SK-N-MC (cell line): ENCODE measurements at regions not wholly inside any gene's neighbourhood (a gene's known extent, or its start where the extent isn't known, plus 50 kb on each side); places are given as distances from the start of the nearest gene placed in this dataset.

ENCODE experiments used
- DNase-seq: peaks from one replicate; pipeline ENCODE4 v3.0.0-alpha.2; 2011; ENCODE audit warnings: low read depth, low spot score
- H3K27ac ChIP-seq: fragments of 200-600 bp; sonication (generic); 2 replicates; pipeline ENCODE4 v1.5.1; 2016; ENCODE audit warnings: mixed run types
- H3K36me3 ChIP-seq: fragments of 200-600 bp; sonication (generic); 2 replicates; pipeline ENCODE4 v1.6.1; 2017; ENCODE audit warnings: antibody characterized with exemption, low read length, mixed read lengths; ENCODE audit not compliant: insufficient read depth
- H3K4me3 ChIP-seq: fragments of 200-600 bp; sonication (generic); 2 replicates; pipeline ENCODE4 v1.5.1; 2016
- H3K9ac ChIP-seq: fragments of 200-600 bp; sonication (generic); 2 replicates; pipeline ENCODE4 v1.8.0; 2017; ENCODE audit warnings: mixed run types, mixed read lengths; ENCODE audit not compliant: insufficient read length
- H3K9me3 ChIP-seq: fragments of 200-600 bp; sonication (generic); 2 replicates; pipeline ENCODE4 v1.6.1; 2017; ENCODE audit warnings: low read depth, mild to moderate bottlenecking, antibody characterized with exemption, low read length, moderate library complexity, mixed read lengths
- EZH2 ChIP-seq: fragments of 200-600 bp; sonication (generic); IDR thresholded peaks from one replicate; pipeline ENCODE4 v1.6.1; 2017; ENCODE audit warnings: antibody characterized with exemption
- FOXP2 ChIP-seq: optimal IDR thresholded peaks from 2 replicates; pipeline ENCODE3; 2011; ENCODE audit warnings: mild to moderate bottlenecking, moderate library complexity; ENCODE audit not compliant: insufficient read depth; ENCODE audit errors: extremely low read length, control extremely low read depth
- POLR2AphosphoS5 ChIP-seq: IDR thresholded peaks from 2 replicates; pipeline ENCODE4 v1.6.1; 2012; ENCODE audit warnings: mild to moderate bottlenecking, low read depth, low read length, borderline replicate concordance

DNA sequence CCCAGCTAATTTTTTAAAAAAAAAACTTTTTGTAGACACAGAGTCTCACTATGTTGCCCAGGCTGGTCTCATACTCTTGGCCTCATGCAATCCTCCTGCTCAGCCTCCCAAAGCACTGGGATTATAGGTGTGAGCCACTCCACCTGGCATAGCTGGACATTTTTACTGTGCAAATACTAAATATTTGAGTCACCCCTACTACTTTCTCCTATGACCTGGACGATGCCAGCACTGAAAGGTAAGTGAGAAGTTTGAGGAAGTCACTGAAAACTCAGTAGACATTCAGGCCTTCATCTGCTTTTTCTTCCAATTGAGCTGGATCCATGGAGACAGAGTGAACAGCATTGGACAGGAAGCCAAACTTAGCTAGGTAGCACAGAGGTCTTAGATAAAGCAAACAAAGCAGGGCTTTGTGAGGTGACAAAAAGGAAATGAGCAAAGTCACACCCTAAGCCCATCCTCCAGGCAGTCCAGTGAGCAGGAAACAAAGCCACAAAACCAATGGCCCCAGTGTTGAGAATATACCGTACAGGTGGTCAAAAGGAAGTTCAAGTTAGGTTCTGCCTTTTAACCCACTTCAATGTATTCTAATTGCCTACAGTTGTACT, 192.6 kb upstream of the RASA1 start:
- H3K9ac ChIP-seq = no peak overlapping the region
- H3K36me3 ChIP-seq = no peaks in the 10 kb centered on the region
- H3K9me3 ChIP-seq = no peaks in the 10 kb centered on the region
- DNase-seq = no peak
- H3K27ac ChIP-seq = no peak overlapping the region
- TF ChIP-seq POLR2AphosphoS5 (no peak), FOXP2 (no peak), EZH2 (no peak)
- no peak overlapping the region for H3K4me3 ChIP-seq

DNA sequence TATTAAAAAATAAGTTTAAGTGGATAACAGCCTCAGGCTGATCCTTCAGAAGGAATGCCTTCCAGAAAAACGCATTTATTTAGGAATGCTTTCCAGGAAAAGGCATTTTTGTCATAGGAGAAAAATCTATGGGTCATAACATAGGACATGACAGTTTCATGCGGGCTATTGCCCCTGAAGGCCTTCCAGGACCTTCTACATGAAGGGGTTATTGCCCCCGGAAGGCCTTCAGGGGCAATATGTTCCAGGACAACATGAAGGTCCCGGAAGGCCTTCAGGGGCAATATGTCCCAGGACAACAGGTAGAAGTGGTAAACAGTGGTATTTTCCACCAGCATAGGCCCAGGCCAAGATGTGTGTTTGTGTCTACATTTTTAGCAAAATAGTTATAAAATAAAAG, 191.3 kb upstream of the RASA1 start:
- no peak for TF ChIP-seq POLR2AphosphoS5
- no peak for TF ChIP-seq FOXP2
- TF ChIP-seq EZH2 = no peak
- H3K9me3 ChIP-seq = no peaks in the 10 kb centered on the region

DNA sequence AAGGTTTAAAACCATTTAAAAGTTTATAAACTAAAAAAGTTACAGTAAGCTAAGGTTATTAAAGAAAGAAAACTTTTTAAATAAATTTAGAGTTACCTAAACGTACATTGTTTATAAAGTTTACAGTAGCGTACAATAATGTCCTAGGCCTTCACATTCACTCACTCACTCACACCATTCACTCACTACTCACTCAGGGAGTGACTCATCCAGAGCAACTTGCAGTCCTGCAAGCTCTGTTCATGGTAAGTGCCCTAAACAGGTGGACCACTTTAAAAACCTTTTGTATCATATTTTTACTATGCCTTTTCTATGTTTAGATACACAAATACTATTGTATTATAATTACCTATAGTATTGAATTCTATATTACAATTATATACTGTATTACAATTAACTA, 190.8 kb upstream of the RASA1 start:
- Histone ChIP-seq H3K27ac (no peak overlapping the region), H3K4me3 (no peak overlapping the region), H3K36me3 (no peaks in the 10 kb centered on the region), H3K9me3 (no peaks in the 10 kb centered on the region), H3K9ac (no peak overlapping the region)
- DNase-seq = no peak
- TF ChIP-seq FOXP2 = no peak
- no peak for TF ChIP-seq POLR2AphosphoS5
- no peak for TF ChIP-seq EZH2

More for the DNA sequence above, 191.3 kb upstream of the RASA1 start:
- no peak overlapping the region for H3K4me3 ChIP-seq
- no peak for DNase-seq
- H3K36me3 ChIP-seq = no peaks in the 10 kb centered on the region
- no peak overlapping the region for H3K9ac ChIP-seq
- no peak overlapping the region for H3K27ac ChIP-seq

DNA sequence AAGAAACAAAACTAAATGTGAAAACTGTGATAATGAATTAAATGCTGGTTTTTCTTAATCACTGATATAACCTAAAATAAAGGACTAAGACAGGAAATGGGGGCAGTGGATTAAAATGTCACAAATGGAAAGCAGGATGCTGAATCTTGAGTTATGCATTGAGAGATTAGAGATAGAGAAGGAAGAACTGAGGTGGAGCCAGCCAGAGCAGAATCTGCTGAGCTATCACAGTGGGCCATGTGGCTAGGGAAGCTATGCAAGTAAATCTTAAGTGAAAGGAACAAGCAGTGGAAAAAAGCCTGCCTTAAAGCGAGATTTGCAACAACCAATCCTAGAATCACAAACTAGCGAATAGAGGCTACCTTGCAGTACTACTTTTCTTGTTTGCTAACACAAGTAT, 188.5 kb upstream of the RASA1 start:
- Histone ChIP-seq H3K27ac (no peak overlapping the region), H3K4me3 (no peak overlapping the region)
- no peak for DNase-seq

DNA sequence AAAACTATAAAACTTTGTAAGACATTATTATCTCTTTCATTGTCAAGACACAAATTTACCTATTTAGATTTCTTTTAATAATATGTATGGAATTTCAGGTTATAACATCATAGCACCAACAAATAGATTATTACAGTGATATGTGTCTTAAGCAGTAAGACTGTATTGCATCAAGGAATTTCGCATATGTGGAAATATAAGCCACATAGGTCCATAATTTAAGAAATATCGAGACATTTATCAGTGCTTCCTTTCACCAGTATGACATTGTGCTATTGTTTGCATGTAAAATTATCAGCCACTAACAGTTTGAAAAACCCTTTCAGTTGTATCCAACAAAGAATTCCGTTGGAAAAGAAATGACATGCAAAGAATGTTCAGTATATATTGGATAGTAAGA, 186.7 kb upstream of the RASA1 start:
- no peak for DNase-seq
- Histone ChIP-seq H3K9ac (peak overlapping the region; percentile 23), H3K27ac (peak overlapping the region; percentile 70), H3K4me3 (peak overlapping the region; percentile 62), H3K36me3 (no peaks in the 10 kb centered on the region), H3K9me3 (no peaks in the 10 kb centered on the region)
- no peak for TF ChIP-seq FOXP2
- no peak for TF ChIP-seq EZH2
- TF ChIP-seq POLR2AphosphoS5 = no peak

More for the DNA sequence above, 188.5 kb upstream of the RASA1 start:
- H3K36me3 ChIP-seq = no peaks in the 10 kb centered on the region
- H3K9me3 ChIP-seq = no peaks in the 10 kb centered on the region
- no peak for TF ChIP-seq EZH2
- no peak for TF ChIP-seq FOXP2
- no peak for TF ChIP-seq POLR2AphosphoS5
- no peak overlapping the region for H3K9ac ChIP-seq

DNA sequence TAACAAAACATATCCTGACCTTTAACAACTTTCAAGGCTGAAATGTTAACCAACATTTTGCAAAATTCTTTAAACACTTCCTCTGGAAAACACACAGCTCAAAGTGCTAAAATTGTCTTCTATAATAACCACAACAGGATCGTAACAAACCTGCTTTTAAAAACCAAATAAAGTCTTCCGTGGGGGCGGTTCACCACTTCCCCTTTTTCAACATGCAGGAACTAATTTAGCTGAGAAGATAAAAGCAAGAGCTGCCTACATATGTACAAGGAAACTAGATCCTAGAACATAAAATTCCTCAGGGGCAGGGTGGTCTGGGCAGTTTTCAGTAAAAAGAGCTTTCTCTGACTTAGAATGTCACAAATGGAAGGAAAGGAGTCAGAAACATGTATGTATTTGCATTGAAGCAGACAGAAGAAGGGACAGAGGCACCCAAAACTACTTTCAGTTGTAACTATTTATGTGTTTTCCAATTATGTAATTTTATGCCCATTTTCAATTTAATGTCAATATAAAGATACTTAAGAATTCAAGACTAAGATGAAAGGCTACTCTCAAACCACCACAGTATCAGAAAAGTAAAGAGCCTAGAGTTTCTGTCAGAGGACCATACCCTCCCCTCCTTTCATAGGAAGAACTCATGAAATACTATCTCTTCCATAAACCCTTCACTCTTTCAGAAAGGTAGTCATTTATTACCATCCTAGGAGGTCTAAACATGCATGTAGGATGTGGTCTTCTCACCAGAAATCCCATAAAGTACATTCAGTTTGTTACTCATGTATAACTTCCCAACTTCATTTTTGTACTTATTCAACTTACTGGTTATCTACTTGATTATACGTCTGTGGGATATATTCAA, 185.9 kb upstream of the RASA1 start:
- Histone ChIP-seq H3K9me3 (no peaks in the 10 kb centered on the region), H3K4me3 (peak overlapping the region; percentile 62), H3K9ac (peak overlapping the region; percentile 23), H3K36me3 (no peaks in the 10 kb centered on the region), H3K27ac (peak overlapping the region; percentile 70)
- TF ChIP-seq POLR2AphosphoS5 = peak; percentile 48; the same call in 1 of the 2 replicates
- TF ChIP-seq FOXP2 = no peak
- no peak for TF ChIP-seq EZH2
- DNase-seq = peak; percentile 59

DNA sequence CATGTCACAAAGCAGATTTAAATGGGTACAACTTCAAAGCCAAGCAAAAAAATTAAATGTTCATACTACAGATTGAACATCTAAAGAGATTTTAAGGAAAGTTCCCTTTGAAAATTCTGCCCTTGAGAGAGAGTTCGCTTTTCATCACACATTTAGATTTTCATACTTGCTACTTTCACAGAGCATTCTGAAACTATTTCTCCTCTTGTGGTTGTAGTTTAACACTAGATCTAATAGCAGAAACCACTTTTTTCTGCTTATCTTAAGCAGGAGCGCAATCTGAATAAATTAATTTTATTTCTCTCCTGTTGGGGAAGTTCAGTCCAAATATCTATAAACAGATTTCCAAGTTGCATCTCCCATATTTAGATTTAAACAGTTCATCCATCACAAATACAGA, 173.3 kb upstream of the RASA1 start:
- no peak for TF ChIP-seq FOXP2
- TF ChIP-seq POLR2AphosphoS5 = no peak
- TF ChIP-seq EZH2 = no peak
- H3K9ac ChIP-seq = no peak overlapping the region
- DNase-seq = no peak

DNA sequence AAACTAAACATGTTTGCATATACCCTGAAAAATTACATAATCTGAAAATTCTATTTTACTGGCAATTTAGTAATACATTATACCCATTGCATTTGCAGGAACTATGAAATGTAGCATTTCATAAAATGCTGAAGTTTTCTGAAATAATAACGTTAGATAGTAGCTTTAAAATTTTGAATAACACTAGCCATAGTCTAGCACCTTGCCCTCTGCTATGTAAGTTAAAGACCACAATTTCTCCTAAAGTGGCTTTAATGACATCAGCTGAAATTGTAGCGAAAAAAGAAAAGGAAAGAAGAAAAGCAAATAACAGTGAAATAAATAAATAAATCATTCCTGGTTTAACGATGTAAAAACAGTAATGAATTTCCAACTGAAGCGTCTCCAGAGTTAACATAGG, 172.8 kb upstream of the RASA1 start:
- TF ChIP-seq EZH2 (no peak), FOXP2 (no peak), POLR2AphosphoS5 (no peak)
- DNase-seq = no peak
- Histone ChIP-seq H3K4me3 (no peak overlapping the region), H3K27ac (no peak overlapping the region), H3K9me3 (no peaks in the 10 kb centered on the region), H3K36me3 (no peaks in the 10 kb centered on the region), H3K9ac (no peak overlapping the region)

More for the DNA sequence above, 173.3 kb upstream of the RASA1 start:
- Histone ChIP-seq H3K27ac (no peak overlapping the region), H3K36me3 (no peaks in the 10 kb centered on the region), H3K4me3 (no peak overlapping the region), H3K9me3 (no peaks in the 10 kb centered on the region)

DNA sequence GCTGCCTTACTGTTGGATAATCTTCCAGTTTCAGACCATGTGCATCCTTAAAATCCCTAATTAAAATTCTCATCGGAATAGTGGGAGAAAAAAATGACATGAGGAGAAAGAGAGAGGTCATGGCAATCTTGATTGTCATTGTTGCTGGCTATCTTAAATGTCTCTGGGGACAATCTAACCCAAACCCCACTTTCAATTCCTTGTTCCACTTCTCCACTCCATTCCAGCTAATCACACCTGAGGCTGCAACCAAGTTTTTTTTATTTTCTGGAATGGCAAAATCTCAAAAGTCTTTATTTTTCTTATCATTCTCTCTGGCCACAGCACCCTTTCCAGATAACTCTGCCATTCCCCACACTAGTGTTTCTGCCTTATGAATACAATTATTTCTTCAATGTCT, 171.9 kb upstream of the RASA1 start:
- Histone ChIP-seq H3K36me3 (no peaks in the 10 kb centered on the region), H3K27ac (no peak overlapping the region), H3K4me3 (no peak overlapping the region), H3K9me3 (no peaks in the 10 kb centered on the region), H3K9ac (no peak overlapping the region)
- no peak for TF ChIP-seq POLR2AphosphoS5
- TF ChIP-seq EZH2 = no peak
- TF ChIP-seq FOXP2 = no peak
- DNase-seq = no peak
